Colon (tissue), 2 donors: ENCODE measurements at regions not wholly inside any gene's neighbourhood (a gene's known extent, or its start where the extent isn't known, plus 50 kb on each side); places are given as distances from the start of the nearest gene placed in this dataset.
"Not testable (repeated sequence)": the region's sequence is repeated elsewhere in the genome, so short reads cannot be mapped to it uniquely, and the experiment has no call there.

ENCODE experiments used
- FAIRE-seq: peaks from 2 replicates; lab custom pipeline; 2012; peaks lifted over from hg19 to GRCh38; lab: Jason Lieb, UNC
- donor health status: control.
- donor health status: control.

- no peak for FAIRE-seq
These were observed 206.3 kb downstream of the UNC5CL start for GRCh38 chr6:40832691-40833090.

- no peak for FAIRE-seq
These were observed 207.6 kb downstream of the UNC5CL start for GRCh38 chr6:40831381-40831780.

GRCh38 chr6:40825102-40825501 lies 213.9 kb downstream of the UNC5CL start:
- no peak for FAIRE-seq

- not testable (repeated sequence) for FAIRE-seq
These were observed 214.8 kb downstream of the UNC5CL start for GRCh38 chr6:40823917-40824891.

- no peak for FAIRE-seq
These were observed 216.4 kb downstream of the UNC5CL start for GRCh38 chr6:40822619-40823018.

- FAIRE-seq, result no peak
These were observed 219.7 kb downstream of the UNC5CL start for GRCh38 chr6:40819182-40819834.

- no peak for FAIRE-seq
These were observed 221.7 kb downstream of the UNC5CL start for GRCh38 chr6:40817369-40817768.

GRCh38 chr6:40816601-40817000 lies 222.4 kb downstream of the UNC5CL start:
- no peak for FAIRE-seq

GRCh38 chr6:40815731-40816130 lies 223.3 kb downstream of the UNC5CL start:
- no peak for FAIRE-seq

- no peak for FAIRE-seq
These were observed 223.0 kb upstream of the LRFN2 start for GRCh38 chr6:40810171-40810570.

- no peak for FAIRE-seq
These were observed 222.5 kb upstream of the LRFN2 start for GRCh38 chr6:40809627-40810026.

- no peak for FAIRE-seq
These were observed 220.3 kb upstream of the LRFN2 start for GRCh38 chr6:40807484-40807883.

- no peak for FAIRE-seq
These were observed 219.2 kb upstream of the LRFN2 start for GRCh38 chr6:40806256-40806864.

GRCh38 chr6:40805336-40805735 lies 218.2 kb upstream of the LRFN2 start:
- no peak for FAIRE-seq

GRCh38 chr6:40804905-40805304 lies 217.7 kb upstream of the LRFN2 start:
- FAIRE-seq, result no peak

GRCh38 chr6:40803897-40804702 lies 216.9 kb upstream of the LRFN2 start:
- no peak for FAIRE-seq

- FAIRE-seq, result no peak
These were observed 215.3 kb upstream of the LRFN2 start for GRCh38 chr6:40802481-40802880.

- FAIRE-seq, result no peak
These were observed 212.4 kb upstream of the LRFN2 start for GRCh38 chr6:40799296-40800140.

- no peak for FAIRE-seq
These were observed 211.1 kb upstream of the LRFN2 start for GRCh38 chr6:40798069-40798770.
